HepG2 (cell line): ENCODE measurements at regions not wholly inside any gene's neighbourhood (a gene's known extent, or its start where the extent isn't known, plus 50 kb on each side); places are given as distances from the start of the nearest gene placed in this dataset.
A peak's percentile ranks its signal among the peaks of the same experiment; 100 is the strongest.

Experiments used
- ADNP ChIP-seq: sonication (generic); formaldehyde crosslinking; IDR thresholded peaks from 2 replicates; pipeline ENCODE4 v1.4.0; 2020; ENCODE audit warnings: missing genetic modification reagents
- CREB1 ChIP-seq, 2 experiments: fragments of 450-650 bp in 1 of 2; IDR thresholded peaks; 2 replicates each; pipeline ENCODE4 v1.6.1; 2016 to 2017; ENCODE audit warnings: control low read depth in 1 of 2, mild to moderate bottlenecking in 1 of 2, missing compliant biosample characterization in 1 of 2, missing genetic modification characterization in 1 of 2
- ETV5 ChIP-seq: IDR thresholded peaks from 2 replicates; pipeline ENCODE4 v1.6.1; 2018; ENCODE audit warnings: missing biosample characterization, missing genetic modification reagents, inconsistent platforms, borderline replicate concordance
- GATAD1 ChIP-seq: IDR thresholded peaks from 2 replicates; pipeline ENCODE4 v1.6.1; 2016; ENCODE audit warnings: missing genetic modification reagents, missing compliant biosample characterization
- MIER3 ChIP-seq: IDR thresholded peaks from 2 replicates; pipeline ENCODE4 v1.6.1; 2016; ENCODE audit warnings: missing compliant biosample characterization, borderline replicate concordance
- MXI1 ChIP-seq: IDR thresholded peaks from 3 replicates; pipeline ENCODE4 v1.6.1; 2012; ENCODE audit warnings: low read depth, low read length, inconsistent platforms, borderline replicate concordance
- SKI ChIP-seq: fragments of 450-650 bp; IDR thresholded peaks from one replicate; pipeline ENCODE4 v1.6.1; 2018; ENCODE audit warnings: mild to moderate bottlenecking; ENCODE audit not compliant: partially characterized antibody
- ZFP41 ChIP-seq: sonication (generic); formaldehyde crosslinking; IDR thresholded peaks from 2 replicates; pipeline ENCODE4 v1.4.0; 2020; ENCODE audit warnings: mild to moderate bottlenecking, missing genetic modification reagents, borderline replicate concordance
- ZNF234 ChIP-seq: sonication (generic); formaldehyde crosslinking; conservative IDR thresholded peaks from 2 replicates; pipeline ENCODE4 v1.5.1; 2020; ENCODE audit warnings: mild to moderate bottlenecking, missing genetic modification reagents
- ZNF317 ChIP-seq: sonication (generic); formaldehyde crosslinking; IDR thresholded peaks from 2 replicates; pipeline ENCODE4 v1.5.0; 2020; ENCODE audit warnings: mild to moderate bottlenecking, missing genetic modification reagents
- ZNF335 ChIP-seq: sonication (generic); formaldehyde crosslinking; IDR thresholded peaks from 2 replicates; pipeline ENCODE4 v1.4.0; 2020; ENCODE audit warnings: missing genetic modification reagents
- ZNF510 ChIP-seq: sonication (generic); formaldehyde crosslinking; IDR thresholded peaks from 2 replicates; pipeline ENCODE4 v1.4.0; 2020; ENCODE audit warnings: low read depth, mild to moderate bottlenecking, missing genetic modification reagents
- ZNF577 ChIP-seq: sonication (generic); formaldehyde crosslinking; IDR thresholded peaks from 2 replicates; pipeline ENCODE4 v1.4.0; 2020; ENCODE audit warnings: mild to moderate bottlenecking, low read depth, missing genetic modification reagents, borderline replicate concordance
- TF ChIP-seq, protein P1 (sequence below): sonication (generic); formaldehyde crosslinking; IDR thresholded peaks from 2 replicates; pipeline ENCODE4 v1.4.0; 2020; ENCODE audit warnings: missing genetic modification reagents
- TF ChIP-seq, protein P2 (sequence below): sonication (generic); formaldehyde crosslinking; conservative IDR thresholded peaks from 2 replicates; pipeline ENCODE4 v1.4.0; 2020; ENCODE audit warnings: missing genetic modification reagents
- TF ChIP-seq, protein P3 (sequence below): sonication (generic); formaldehyde crosslinking; IDR thresholded peaks from 2 replicates; pipeline ENCODE4 v1.8.0; 2022; ENCODE audit warnings: mild to moderate bottlenecking, missing genetic modification reagents, borderline replicate concordance
- TF ChIP-seq, protein P4 (sequence below), 2 experiments: sonication (generic) in 1 of 2; formaldehyde crosslinking in 1 of 2; IDR thresholded peaks; 2 replicates each; pipeline versions ENCODE4 v1.4.0 to v1.6.1; 2018 to 2020; ENCODE audit warnings: missing genetic modification reagents in 2 of 2, borderline replicate concordance in 1 of 2, low read depth in 1 of 2, mild to moderate bottlenecking in 1 of 2, missing biosample characterization in 1 of 2

DNA sequence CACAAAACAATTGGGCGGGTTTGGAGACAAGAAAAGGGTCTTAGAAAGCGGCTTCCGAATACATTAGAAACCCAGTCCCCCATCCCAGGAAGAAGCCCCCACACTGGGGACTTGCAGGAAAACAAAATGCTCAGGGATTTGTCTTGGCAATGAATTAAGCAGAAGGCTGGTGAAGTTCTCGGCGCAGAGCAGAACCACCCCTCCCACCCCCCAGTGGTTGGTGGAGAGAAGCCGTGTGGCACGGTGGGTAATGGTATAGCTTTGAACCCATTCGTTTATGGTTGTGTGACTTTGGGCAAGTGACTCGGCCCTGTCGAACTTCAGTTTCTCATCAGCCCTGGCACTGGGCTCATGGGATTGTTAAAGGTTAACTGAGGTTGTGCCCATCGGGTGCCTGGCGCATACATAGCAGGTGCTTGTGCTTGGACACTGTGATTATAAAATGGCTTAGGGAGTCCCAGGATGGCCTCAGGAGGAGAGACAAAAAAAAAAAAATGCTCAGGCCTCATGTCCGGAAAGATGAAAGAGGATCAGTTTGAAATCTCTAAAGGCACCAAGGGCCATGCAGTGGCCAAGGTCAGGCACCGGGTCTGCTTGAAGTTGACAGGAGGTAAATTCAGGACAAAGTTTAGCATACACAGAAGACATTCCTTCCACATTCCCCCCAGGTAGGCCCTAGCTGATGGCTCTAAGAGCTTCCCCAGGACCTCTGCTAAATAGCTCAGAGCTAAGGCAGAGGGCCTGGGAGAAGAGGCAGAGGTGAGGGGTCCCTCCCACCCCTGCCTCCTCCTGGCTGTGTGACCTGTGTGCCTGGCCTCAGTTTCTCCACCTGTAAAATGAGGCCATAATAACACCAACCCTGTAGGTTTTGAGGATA, 120.1 kb upstream of the PTPN1 start (continued):
- TF ChIP-seq, protein P1, sequence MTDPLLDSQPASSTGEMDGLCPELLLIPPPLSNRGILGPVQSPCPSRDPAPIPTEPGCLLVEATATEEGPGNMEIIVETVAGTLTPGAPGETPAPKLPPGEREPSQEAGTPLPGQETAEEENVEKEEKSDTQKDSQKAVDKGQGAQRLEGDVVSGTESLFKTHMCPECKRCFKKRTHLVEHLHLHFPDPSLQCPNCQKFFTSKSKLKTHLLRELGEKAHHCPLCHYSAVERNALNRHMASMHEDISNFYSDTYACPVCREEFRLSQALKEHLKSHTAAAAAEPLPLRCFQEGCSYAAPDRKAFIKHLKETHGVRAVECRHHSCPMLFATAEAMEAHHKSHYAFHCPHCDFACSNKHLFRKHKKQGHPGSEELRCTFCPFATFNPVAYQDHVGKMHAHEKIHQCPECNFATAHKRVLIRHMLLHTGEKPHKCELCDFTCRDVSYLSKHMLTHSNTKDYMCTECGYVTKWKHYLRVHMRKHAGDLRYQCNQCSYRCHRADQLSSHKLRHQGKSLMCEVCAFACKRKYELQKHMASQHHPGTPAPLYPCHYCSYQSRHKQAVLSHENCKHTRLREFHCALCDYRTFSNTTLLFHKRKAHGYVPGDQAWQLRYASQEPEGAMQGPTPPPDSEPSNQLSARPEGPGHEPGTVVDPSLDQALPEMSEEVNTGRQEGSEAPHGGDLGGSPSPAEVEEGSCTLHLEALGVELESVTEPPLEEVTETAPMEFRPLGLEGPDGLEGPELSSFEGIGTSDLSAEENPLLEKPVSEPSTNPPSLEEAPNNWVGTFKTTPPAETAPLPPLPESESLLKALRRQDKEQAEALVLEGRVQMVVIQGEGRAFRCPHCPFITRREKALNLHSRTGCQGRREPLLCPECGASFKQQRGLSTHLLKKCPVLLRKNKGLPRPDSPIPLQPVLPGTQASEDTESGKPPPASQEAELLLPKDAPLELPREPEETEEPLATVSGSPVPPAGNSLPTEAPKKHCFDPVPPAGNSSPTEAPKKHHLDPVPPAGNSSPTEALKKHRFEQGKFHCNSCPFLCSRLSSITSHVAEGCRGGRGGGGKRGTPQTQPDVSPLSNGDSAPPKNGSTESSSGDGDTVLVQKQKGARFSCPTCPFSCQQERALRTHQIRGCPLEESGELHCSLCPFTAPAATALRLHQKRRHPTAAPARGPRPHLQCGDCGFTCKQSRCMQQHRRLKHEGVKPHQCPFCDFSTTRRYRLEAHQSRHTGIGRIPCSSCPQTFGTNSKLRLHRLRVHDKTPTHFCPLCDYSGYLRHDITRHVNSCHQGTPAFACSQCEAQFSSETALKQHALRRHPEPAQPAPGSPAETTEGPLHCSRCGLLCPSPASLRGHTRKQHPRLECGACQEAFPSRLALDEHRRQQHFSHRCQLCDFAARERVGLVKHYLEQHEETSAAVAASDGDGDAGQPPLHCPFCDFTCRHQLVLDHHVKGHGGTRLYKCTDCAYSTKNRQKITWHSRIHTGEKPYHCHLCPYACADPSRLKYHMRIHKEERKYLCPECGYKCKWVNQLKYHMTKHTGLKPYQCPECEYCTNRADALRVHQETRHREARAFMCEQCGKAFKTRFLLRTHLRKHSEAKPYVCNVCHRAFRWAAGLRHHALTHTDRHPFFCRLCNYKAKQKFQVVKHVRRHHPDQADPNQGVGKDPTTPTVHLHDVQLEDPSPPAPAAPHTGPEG (CRISPR knock-in tag) = no peak
- TF ChIP-seq ZNF317 (CRISPR knock-in tag) (peak; percentile 86), ZNF234 (CRISPR knock-in tag) (no peak), ETV5 (peak; percentile 98), MXI1 (peak; percentile 40; the same call in 1 of the 3 replicates), MIER3 (CRISPR knock-in tag) (peak; percentile 95; the same call in 1 of the 2 replicates), SKI (peak; percentile 97), ZNF335 (CRISPR knock-in tag) (no peak), GATAD1 (CRISPR knock-in tag) (peak; percentile 77), ADNP (no peak), CREB1 (IDR thresholded peaks at IDR 0.05) (no peak), CREB1 (CRISPR knock-in tag; IDR thresholded peaks at IDR 0.05) (peak; percentile 64; the same call in 1 of the 2 replicates), ZNF577 (no peak; the same call in 1 of the 2 replicates), ZFP41 (CRISPR knock-in tag) (no peak), ZNF510 (CRISPR knock-in tag) (no peak)
- TF ChIP-seq, protein P2, sequence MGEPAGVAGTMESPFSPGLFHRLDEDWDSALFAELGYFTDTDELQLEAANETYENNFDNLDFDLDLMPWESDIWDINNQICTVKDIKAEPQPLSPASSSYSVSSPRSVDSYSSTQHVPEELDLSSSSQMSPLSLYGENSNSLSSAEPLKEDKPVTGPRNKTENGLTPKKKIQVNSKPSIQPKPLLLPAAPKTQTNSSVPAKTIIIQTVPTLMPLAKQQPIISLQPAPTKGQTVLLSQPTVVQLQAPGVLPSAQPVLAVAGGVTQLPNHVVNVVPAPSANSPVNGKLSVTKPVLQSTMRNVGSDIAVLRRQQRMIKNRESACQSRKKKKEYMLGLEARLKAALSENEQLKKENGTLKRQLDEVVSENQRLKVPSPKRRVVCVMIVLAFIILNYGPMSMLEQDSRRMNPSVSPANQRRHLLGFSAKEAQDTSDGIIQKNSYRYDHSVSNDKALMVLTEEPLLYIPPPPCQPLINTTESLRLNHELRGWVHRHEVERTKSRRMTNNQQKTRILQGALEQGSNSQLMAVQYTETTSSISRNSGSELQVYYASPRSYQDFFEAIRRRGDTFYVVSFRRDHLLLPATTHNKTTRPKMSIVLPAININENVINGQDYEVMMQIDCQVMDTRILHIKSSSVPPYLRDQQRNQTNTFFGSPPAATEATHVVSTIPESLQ (CRISPR knock-in tag) = 0 out of 2 replicates have a peak, but pooled peaks have one; percentile 11
- TF ChIP-seq, protein P3, sequence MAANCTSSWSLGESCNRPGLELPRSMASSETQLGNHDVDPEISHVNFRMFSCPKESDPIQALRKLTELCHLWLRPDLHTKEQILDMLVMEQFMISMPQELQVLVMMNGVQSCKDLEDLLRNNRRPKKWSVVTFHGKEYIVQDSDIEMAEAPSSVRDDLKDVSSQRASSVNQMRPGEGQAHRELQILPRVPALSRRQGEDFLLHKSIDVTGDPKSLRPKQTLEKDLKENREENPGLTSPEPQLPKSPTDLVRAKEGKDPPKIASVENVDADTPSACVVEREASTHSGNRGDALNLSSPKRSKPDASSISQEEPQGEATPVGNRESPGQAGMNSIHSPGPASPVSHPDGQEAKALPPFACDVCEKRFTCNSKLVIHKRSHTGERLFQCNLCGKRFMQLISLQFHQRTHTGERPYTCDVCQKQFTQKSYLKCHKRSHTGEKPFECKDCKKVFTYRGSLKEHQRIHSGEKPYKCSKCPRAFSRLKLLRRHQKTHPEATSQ (CRISPR knock-in tag) = peak; percentile 79; the same call in 1 of the 2 replicates
- TF ChIP-seq, protein P4, sequence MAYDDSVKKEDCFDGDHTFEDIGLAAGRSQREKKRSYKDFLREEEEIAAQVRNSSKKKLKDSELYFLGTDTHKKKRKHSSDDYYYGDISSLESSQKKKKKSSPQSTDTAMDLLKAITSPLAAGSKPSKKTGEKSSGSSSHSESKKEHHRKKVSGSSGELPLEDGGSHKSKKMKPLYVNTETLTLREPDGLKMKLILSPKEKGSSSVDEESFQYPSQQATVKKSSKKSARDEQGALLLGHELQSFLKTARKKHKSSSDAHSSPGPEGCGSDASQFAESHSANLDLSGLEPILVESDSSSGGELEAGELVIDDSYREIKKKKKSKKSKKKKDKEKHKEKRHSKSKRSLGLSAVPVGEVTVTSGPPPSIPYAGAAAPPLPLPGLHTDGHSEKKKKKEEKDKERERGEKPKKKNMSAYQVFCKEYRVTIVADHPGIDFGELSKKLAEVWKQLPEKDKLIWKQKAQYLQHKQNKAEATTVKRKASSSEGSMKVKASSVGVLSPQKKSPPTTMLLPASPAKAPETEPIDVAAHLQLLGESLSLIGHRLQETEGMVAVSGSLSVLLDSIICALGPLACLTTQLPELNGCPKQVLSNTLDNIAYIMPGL (CRISPR knock-in tag; IDR thresholded peaks at IDR 0.05; ENCODE audit: borderline replicate concordance in 1 of 2, low read depth in 1 of 2) = peak in 1 of 2 experiments; percentile 53; a peak in 2 of 4 replicates
